ENCODE measurements at regions not wholly inside any gene's neighbourhood (a gene's known extent, or its start where the extent isn't known, plus 50 kb on each side); places are given as distances from the start of the nearest gene placed in this dataset.

GRCh38 chr20:6605055-6605935 is 162.2 kb upstream of the BMP2 start:
- no peak for DNase-seq (ENCODE audit: low spot score)
- no peak for ATAC-seq (ENCODE audit: low FRiP score)
- TF ChIP-seq CTCF (IDR thresholded peaks at IDR 0.05) = no peak

- ATAC-seq (ENCODE audit: low FRiP score) (no peak), DNase-seq (ENCODE audit: low spot score) (no peak)
- no peak for TF ChIP-seq CTCF (IDR thresholded peaks at IDR 0.05)
Observed at GRCh38 chr20:6604179-6604578, 163.3 kb upstream of the BMP2 start.

- ATAC-seq (ENCODE audit: low FRiP score) (no peak), DNase-seq (ENCODE audit: low spot score) (no peak)
- TF ChIP-seq CTCF (IDR thresholded peaks at IDR 0.05) = no peak
Observed at GRCh38 chr20:6599876-6600735, 167.4 kb upstream of the BMP2 start.

- no peak for DNase-seq (ENCODE audit: low spot score)
- TF ChIP-seq CTCF (IDR thresholded peaks at IDR 0.05) = no peak
- ATAC-seq (ENCODE audit: low FRiP score) = peak; percentile 47
Observed at GRCh38 chr20:6595704-6596103, 171.8 kb upstream of the BMP2 start.

- DNase-seq (ENCODE audit: low spot score) (no peak), ATAC-seq (ENCODE audit: low FRiP score) (peak; percentile 77)
- TF ChIP-seq CTCF (IDR thresholded peaks at IDR 0.05) = no peak
Observed at GRCh38 chr20:6590891-6591637, 176.4 kb upstream of the BMP2 start.

GRCh38 chr20:6588296-6588695 is 179.2 kb upstream of the BMP2 start:
- ATAC-seq (ENCODE audit: low FRiP score) (peak; percentile 31), DNase-seq (ENCODE audit: low spot score) (peak; percentile 40)
- no peak for TF ChIP-seq CTCF (IDR thresholded peaks at IDR 0.05)

Measured in omental fat pad (tissue), 3 donors.